ENCODE measurements at regions not wholly inside any gene's neighbourhood (a gene's known extent, or its start where the extent isn't known, plus 50 kb on each side); places are given as distances from the start of the nearest gene placed in this dataset.

DNA sequence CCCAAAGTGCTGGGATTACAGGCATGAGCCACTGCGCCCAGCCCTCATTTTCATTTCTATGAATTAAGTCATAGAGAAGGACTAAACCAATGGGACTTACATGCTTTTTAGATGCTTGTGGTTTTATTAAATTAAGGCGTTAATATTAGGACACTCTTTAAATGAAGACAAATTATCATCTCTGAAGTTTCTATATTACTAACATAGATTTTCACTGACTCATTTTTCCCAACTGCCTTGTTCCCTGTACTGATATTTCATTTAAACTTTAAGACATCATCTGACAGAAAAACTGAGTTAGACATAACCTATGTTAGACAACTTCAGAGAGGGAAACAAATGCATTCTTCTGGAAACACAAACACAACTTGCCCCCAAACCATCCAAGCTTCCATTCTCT, 99.8 kb downstream of the BTG1 start:
- TF ChIP-seq CTCF (IDR thresholded peaks at IDR 0.05; ENCODE audit: borderline replicate concordance, extremely low read depth, low read length, poor library complexity, severe bottlenecking) (no peak), EZH2 (IDR thresholded peaks at IDR 0.05; ENCODE audit: borderline replicate concordance, low read depth, low read length, severe bottlenecking) (no peak)
